GM12864 (cell line): ENCODE measurements at regions not wholly inside any gene's neighbourhood (a gene's known extent, or its start where the extent isn't known, plus 50 kb on each side); places are given as distances from the start of the nearest gene placed in this dataset.

Source experiments
- DNase-seq: peaks from one replicate; pipeline ENCODE4 v3.0.0-alpha.2; 2011; ENCODE audit warnings: low read depth
- H3K4me3 ChIP-seq: 2 replicates; pipeline ENCODE4 v1.5.1; 2011; ENCODE audit warnings: mild to moderate bottlenecking, low read depth, low read length, control low read depth
- TF ChIP-seq, protein P1 (sequence below): IDR thresholded peaks from 2 replicates; pipeline ENCODE4 v1.5.1; 2011; ENCODE audit warnings: low read depth, mild to moderate bottlenecking, moderate library complexity, low read length, control low read depth, inconsistent platforms; ENCODE audit errors: missing control alignments

DNA sequence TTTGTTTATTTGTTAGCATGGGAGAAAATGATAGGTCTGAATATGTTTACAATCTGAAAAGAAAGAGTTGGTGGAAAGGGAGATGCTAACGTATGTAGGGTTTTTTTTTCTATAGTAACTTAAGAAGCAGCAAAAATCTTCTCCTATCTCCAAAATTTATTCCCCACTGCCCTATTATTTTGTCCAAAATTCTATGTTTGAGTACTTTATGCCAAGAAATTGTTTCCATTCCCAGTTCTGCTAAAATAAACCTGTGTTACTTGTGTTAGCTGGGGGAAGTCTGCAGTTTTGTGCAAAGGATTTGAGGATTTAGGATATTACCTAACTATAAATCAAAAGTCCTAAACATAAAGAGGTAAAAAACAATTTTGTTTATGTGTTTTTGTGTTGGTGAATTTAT is 2770.4 kb upstream of the PCDH20 start:
- no peak overlapping the region for H3K4me3 ChIP-seq
- DNase-seq: no peak
- TF ChIP-seq, protein P1, sequence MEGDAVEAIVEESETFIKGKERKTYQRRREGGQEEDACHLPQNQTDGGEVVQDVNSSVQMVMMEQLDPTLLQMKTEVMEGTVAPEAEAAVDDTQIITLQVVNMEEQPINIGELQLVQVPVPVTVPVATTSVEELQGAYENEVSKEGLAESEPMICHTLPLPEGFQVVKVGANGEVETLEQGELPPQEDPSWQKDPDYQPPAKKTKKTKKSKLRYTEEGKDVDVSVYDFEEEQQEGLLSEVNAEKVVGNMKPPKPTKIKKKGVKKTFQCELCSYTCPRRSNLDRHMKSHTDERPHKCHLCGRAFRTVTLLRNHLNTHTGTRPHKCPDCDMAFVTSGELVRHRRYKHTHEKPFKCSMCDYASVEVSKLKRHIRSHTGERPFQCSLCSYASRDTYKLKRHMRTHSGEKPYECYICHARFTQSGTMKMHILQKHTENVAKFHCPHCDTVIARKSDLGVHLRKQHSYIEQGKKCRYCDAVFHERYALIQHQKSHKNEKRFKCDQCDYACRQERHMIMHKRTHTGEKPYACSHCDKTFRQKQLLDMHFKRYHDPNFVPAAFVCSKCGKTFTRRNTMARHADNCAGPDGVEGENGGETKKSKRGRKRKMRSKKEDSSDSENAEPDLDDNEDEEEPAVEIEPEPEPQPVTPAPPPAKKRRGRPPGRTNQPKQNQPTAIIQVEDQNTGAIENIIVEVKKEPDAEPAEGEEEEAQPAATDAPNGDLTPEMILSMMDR: no peak

DNA sequence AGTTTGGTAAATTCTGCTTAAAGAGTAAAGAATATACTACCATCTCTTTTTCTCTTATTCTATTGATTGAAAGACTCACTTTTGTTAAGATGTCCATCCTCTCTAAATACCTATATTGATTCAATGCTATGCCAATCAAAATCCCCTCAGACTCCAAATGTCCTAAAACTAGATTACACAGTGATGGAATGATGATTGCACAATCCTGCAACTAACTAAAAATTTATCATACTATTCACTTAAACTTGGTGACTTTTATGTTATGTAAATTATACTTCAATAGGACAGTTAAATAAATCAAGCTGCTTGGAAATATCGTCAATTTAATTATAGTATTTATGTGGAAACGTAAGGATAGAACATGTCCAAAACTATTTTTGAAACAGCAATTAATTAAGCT is 2765.1 kb upstream of the PCDH20 start:
- TF ChIP-seq, protein P1: no peak
- no peak overlapping the region for H3K4me3 ChIP-seq
- no peak for DNase-seq

DNA sequence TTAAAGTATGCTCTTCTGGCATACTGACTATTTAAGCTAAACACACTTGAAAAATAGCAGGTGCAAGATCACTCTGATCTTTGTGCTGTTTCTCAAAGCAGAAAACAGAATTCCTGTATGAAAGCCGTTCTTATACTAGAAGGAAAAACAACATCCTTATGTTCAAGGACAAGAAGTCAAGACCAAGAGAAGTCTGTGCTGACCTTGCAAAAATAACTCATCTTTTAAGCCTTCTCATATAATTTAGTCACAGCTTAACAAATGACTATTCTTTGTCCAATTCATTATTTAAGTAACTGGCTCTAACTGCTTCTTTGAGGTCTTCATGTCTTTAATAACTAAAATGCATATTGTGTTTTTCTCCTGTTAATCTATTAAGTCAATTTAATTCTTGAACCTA is 2750.2 kb upstream of the PCDH20 start:
- H3K4me3 ChIP-seq: no peak overlapping the region
- DNase-seq: no peak
- TF ChIP-seq, protein P1: no peak

DNA sequence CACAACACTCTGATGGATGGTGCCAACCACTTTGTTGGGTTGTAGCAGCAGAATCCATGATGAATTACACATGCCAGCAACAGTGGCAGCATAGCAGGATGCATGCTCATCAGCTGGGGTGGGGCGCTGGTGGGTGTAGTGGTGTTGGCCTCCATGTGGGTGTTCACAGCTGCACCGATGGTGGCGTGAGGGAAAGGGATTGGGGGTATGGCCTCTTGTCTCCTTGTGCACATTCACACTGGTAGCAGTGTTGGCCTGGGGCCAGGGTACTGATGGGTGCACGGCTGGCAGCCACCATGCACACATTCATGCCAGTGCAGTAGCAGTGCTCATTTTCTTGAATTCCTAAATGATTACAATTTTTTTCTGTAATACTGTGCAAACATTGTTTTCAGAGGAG is 2748.8 kb upstream of the PCDH20 start:
- TF ChIP-seq, protein P1: no peak
- DNase-seq: no peak
- H3K4me3 ChIP-seq: no peak overlapping the region

DNA sequence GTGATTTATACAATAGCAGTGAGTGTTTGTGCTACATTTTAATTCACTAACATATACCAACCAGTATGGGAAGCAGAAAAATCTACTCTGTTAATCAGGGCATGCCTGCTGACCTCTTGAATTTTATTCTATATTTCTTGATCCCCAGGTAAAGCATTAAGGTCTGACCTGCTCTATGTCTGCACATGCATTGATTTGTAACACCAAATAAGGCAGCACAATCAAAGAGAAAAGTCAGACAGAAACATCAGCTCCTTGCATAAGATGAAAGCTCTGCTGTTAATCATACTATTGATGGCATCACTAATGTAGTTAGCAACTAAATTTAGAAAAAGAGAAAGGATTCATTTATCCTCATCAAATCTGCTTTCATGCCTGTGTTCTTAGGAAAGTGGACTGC is 2744.8 kb upstream of the PCDH20 start:
- no peak for DNase-seq
- H3K4me3 ChIP-seq: no peak overlapping the region
- TF ChIP-seq, protein P1: no peak

DNA sequence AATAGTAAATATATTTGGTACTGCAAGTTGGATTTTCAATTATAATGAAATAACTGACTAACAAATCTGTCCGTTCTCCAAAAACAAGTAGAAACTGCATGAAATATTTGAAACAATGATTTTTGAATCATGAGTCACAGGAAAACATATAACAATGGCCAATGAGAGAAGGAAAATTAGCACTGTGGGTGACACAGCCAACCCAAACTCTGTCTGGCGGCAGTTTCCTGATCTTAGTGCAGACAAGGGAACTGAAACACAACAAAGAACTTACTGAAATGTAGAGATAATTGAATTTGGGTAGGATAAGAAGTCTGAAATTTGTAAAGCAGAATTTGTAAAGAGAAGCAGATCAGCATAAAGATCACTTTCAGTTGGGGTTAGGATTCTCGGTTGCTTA is 2743.3 kb upstream of the PCDH20 start:
- H3K4me3 ChIP-seq: no peak overlapping the region
- DNase-seq: no peak
- TF ChIP-seq, protein P1: no peak

DNA sequence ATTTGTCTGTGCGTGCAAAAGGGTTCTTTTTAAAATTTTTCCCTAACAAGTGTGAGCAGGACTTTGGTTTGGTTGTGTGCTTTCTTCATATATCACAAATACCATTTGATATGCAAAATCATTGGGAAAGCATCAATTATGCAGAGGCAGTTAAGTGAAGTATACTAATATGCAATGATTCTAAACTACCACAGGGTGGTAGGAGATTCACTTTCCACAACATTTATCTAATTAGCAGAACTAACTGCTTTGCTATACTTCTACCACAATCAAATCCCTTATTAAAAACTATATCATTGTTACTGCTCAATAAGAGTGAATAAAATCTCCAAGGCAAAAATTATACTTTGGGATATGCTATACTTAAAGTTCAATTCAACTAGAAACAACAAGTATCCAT is 2738.9 kb upstream of the PCDH20 start:
- TF ChIP-seq, protein P1: no peak
- no peak overlapping the region for H3K4me3 ChIP-seq
- DNase-seq: no peak
